Neural progenitor cell (in vitro differentiated cells): ENCODE measurements at regions not wholly inside any gene's neighbourhood (a gene's known extent, or its start where the extent isn't known, plus 50 kb on each side); places are given as distances from the start of the nearest gene placed in this dataset.

Source experiments
- DNase-seq: peaks from one replicate; pipeline ENCODE4 v3.0.0-alpha.2; 2016; ENCODE audit warnings: low spot score
- H2AFZ ChIP-seq: fragments of 200-600 bp; sonication (generic); replicated peaks from 2 replicates; pipeline ENCODE4 v1.6.1; 2016; ENCODE audit warnings: antibody characterized with exemption
- H3F3A ChIP-seq: fragments of 200-600 bp; sonication (generic); 2 replicates; pipeline ENCODE4 v1.6.1; 2016; ENCODE audit warnings: antibody characterized with exemption, low read depth
- H3K27ac ChIP-seq: fragments of 200-600 bp; sonication (generic); 2 replicates; pipeline ENCODE4 v1.5.1; 2016; ENCODE audit warnings: mild to moderate bottlenecking
- H3K27me3 ChIP-seq: fragments of 200-600 bp; sonication (generic); 2 replicates; pipeline ENCODE4 v1.6.1; 2016; ENCODE audit warnings: mild to moderate bottlenecking, moderate library complexity
- H3K36me3 ChIP-seq: fragments of 200-600 bp; sonication (generic); 2 replicates; pipeline ENCODE4 v1.5.1; 2016
- H3K4me1 ChIP-seq: fragments of 200-600 bp; sonication (generic); 2 replicates; pipeline ENCODE4 v1.6.1; 2016; ENCODE audit warnings: mixed run types
- H3K4me2 ChIP-seq: fragments of 200-600 bp; sonication (generic); 2 replicates; pipeline ENCODE4 v1.6.1; 2016
- H3K4me3 ChIP-seq: fragments of 200-600 bp; sonication (generic); 2 replicates; pipeline ENCODE4 v1.5.1; 2016
- H3K79me2 ChIP-seq: fragments of 200-600 bp; sonication (generic); 2 replicates; pipeline ENCODE4 v1.6.1; 2016; ENCODE audit warnings: low read depth
- H3K9ac ChIP-seq: fragments of 200-600 bp; sonication (generic); 2 replicates; pipeline ENCODE4 v1.6.1; 2016
- H3K9me3 ChIP-seq: fragments of 200-600 bp; sonication (generic); 2 replicates; pipeline ENCODE4 v1.5.1; 2016; ENCODE audit warnings: low read depth
- H4K20me1 ChIP-seq: fragments of 200-600 bp; sonication (generic); 2 replicates; pipeline ENCODE4 v1.6.1; 2016; ENCODE audit warnings: low read depth
- H3K27ac Mint-ChIP-seq: 3 replicates; pipeline ENCODE4 v1.8.0; 2021; ENCODE audit warnings: mixed read lengths
- H3K27me3 Mint-ChIP-seq: 2 replicates; pipeline ENCODE4 v1.8.0; 2022; ENCODE audit warnings: low read depth, mild to moderate bottlenecking, inconsistent platforms, moderate library complexity, mixed read lengths; ENCODE audit not compliant: insufficient read depth
- H3K36me3 Mint-ChIP-seq: 3 replicates; pipeline ENCODE4 v1.8.0; 2021; ENCODE audit warnings: mixed read lengths
- H3K4me1 Mint-ChIP-seq: 3 replicates; pipeline ENCODE4 v1.8.0; 2021; ENCODE audit warnings: mixed read lengths
- H3K4me3 Mint-ChIP-seq: 3 replicates; pipeline ENCODE4 v1.8.0; 2021; ENCODE audit warnings: mild to moderate bottlenecking, moderate library complexity, mixed read lengths
- H3K9me3 Mint-ChIP-seq: 3 replicates; pipeline ENCODE4 v1.8.0; 2020; ENCODE audit warnings: mixed read lengths
- CTCF ChIP-seq: fragments of 200-600 bp; sonication (generic); IDR thresholded peaks from 2 replicates; pipeline ENCODE4 v1.5.1; 2017; ENCODE audit warnings: antibody characterized with exemption, mild to moderate bottlenecking
- EZH2 ChIP-seq: fragments of 200-600 bp; sonication (generic); IDR thresholded peaks from 2 replicates; pipeline ENCODE4 v1.6.1; 2017; ENCODE audit warnings: antibody characterized with exemption, mild to moderate bottlenecking, moderate library complexity
- EZH2phosphoT487 ChIP-seq: fragments of 200-600 bp; sonication (generic); IDR thresholded peaks from 2 replicates; pipeline ENCODE4 v1.6.1; 2017; ENCODE audit warnings: antibody characterized with exemption

- TF ChIP-seq EZH2phosphoT487 (no peak), EZH2 (no peak), CTCF (no peak)
- no peak for DNase-seq
- Histone ChIP-seq H3K4me3 (no peak overlapping the region), H4K20me1 (no peaks in the 10 kb centered on the region), H3K9ac (no peak overlapping the region), H3K27ac (no peak overlapping the region), H3K4me1 (no peaks in the 10 kb centered on the region), H3K79me2 (no peaks in the 10 kb centered on the region), H3K27me3 (no peaks in the 10 kb centered on the region), H3K4me2 (no peak overlapping the region), H3K36me3 (no peaks in the 10 kb centered on the region), H3K9me3 (no peaks in the 10 kb centered on the region), H2AFZ (no peak overlapping the region), H3F3A (no peaks in the 10 kb centered on the region)
- no peaks in the 10 kb centered on the region for H3K4me1 Mint-ChIP-seq
- no peak overlapping the region for H3K4me3 Mint-ChIP-seq
- H3K9me3 Mint-ChIP-seq, result peaks cover 4% of the 10 kb centered on the region
- no peaks in the 10 kb centered on the region for H3K36me3 Mint-ChIP-seq
- no peak overlapping the region for H3K27ac Mint-ChIP-seq
- H3K27me3 Mint-ChIP-seq, result peaks cover 6% of the 10 kb centered on the region
These were observed 444.6 kb downstream of the GASK1B start for GRCh38 chr4:157728215-157728614.

GRCh38 chr4:157727163-157727562, 445.7 kb downstream of the GASK1B start:
- no peak overlapping the region for H3K9ac ChIP-seq
- H3F3A ChIP-seq, result no peaks in the 10 kb centered on the region
- no peak overlapping the region for H3K4me2 ChIP-seq
- H3K4me1 ChIP-seq, result no peaks in the 10 kb centered on the region
- H3K27ac Mint-ChIP-seq, result no peak overlapping the region
- H3K36me3 ChIP-seq, result no peaks in the 10 kb centered on the region
- no peak overlapping the region for H3K4me3 ChIP-seq
- no peak overlapping the region for H3K4me3 Mint-ChIP-seq
- DNase-seq, result no peak
- TF ChIP-seq CTCF (no peak), EZH2 (no peak)
- H3K27me3 Mint-ChIP-seq, result peaks cover 6% of the 10 kb centered on the region
- H2AFZ ChIP-seq, result no peak overlapping the region
- H3K9me3 Mint-ChIP-seq, result peaks cover 4% of the 10 kb centered on the region
- H4K20me1 ChIP-seq, result no peaks in the 10 kb centered on the region
- H3K36me3 Mint-ChIP-seq, result no peaks in the 10 kb centered on the region
- H3K79me2 ChIP-seq, result no peaks in the 10 kb centered on the region
- no peaks in the 10 kb centered on the region for H3K4me1 Mint-ChIP-seq
- no peaks in the 10 kb centered on the region for H3K27me3 ChIP-seq
- no peak overlapping the region for H3K27ac ChIP-seq
- H3K9me3 ChIP-seq, result no peaks in the 10 kb centered on the region

- Histone ChIP-seq H3K36me3 (no peaks in the 10 kb centered on the region), H3F3A (no peaks in the 10 kb centered on the region), H3K27me3 (no peaks in the 10 kb centered on the region), H3K4me1 (no peaks in the 10 kb centered on the region), H3K4me2 (no peak overlapping the region), H2AFZ (no peak overlapping the region), H3K79me2 (no peaks in the 10 kb centered on the region), H3K27ac (no peak overlapping the region), H3K9me3 (no peaks in the 10 kb centered on the region), H4K20me1 (no peaks in the 10 kb centered on the region), H3K9ac (no peak overlapping the region), H3K4me3 (no peak overlapping the region)
- no peak overlapping the region for H3K4me3 Mint-ChIP-seq
- no peak for TF ChIP-seq CTCF
- no peak for TF ChIP-seq EZH2
- no peak for TF ChIP-seq EZH2phosphoT487
- DNase-seq, result no peak
- H3K36me3 Mint-ChIP-seq, result no peaks in the 10 kb centered on the region
- peaks cover 4% of the 10 kb centered on the region for H3K27me3 Mint-ChIP-seq
- H3K27ac Mint-ChIP-seq, result no peak overlapping the region
- peaks cover 4% of the 10 kb centered on the region for H3K9me3 Mint-ChIP-seq
- H3K4me1 Mint-ChIP-seq, result no peaks in the 10 kb centered on the region
These were observed 450.7 kb downstream of the GASK1B start for GRCh38 chr4:157722146-157722545.

GRCh38 chr4:157713342-157713741, 459.5 kb downstream of the GASK1B start:
- DNase-seq, result no peak
- TF ChIP-seq EZH2 (no peak), EZH2phosphoT487 (no peak), CTCF (no peak)

More at GRCh38 chr4:157713342-157713741, 459.5 kb downstream of the GASK1B start:
- Histone ChIP-seq H3K9ac (no peak overlapping the region), H3K9me3 (no peaks in the 10 kb centered on the region), H3K27me3 (no peaks in the 10 kb centered on the region), H2AFZ (peak overlapping the region; percentile 52), H3K4me1 (no peaks in the 10 kb centered on the region), H3K36me3 (no peaks in the 10 kb centered on the region), H4K20me1 (no peaks in the 10 kb centered on the region), H3K4me2 (no peak overlapping the region), H3F3A (no peaks in the 10 kb centered on the region), H3K79me2 (no peaks in the 10 kb centered on the region), H3K4me3 (no peak overlapping the region), H3K27ac (no peak overlapping the region)
- Mint-ChIP-seq H3K4me3 (no peak overlapping the region), H3K9me3 (no peaks in the 10 kb centered on the region), H3K36me3 (no peaks in the 10 kb centered on the region), H3K4me1 (no peaks in the 10 kb centered on the region), H3K27ac (no peak overlapping the region), H3K27me3 (no peaks in the 10 kb centered on the region)
